NT2/D1 (cell line): ENCODE measurements at regions not wholly inside any gene's neighbourhood (a gene's known extent, or its start where the extent isn't known, plus 50 kb on each side); places are given as distances from the start of the nearest gene placed in this dataset.

Source experiments
- DNase-seq: peaks from one replicate; pipeline ENCODE4 v3.0.0-alpha.2; 2011; ENCODE audit warnings: low read depth, low spot score
- H3K27me3 ChIP-seq: 2 replicates; pipeline ENCODE4 v1.6.0; 2011; ENCODE audit warnings: mild to moderate bottlenecking; ENCODE audit not compliant: insufficient read length, insufficient read depth
- H3K36me3 ChIP-seq: 2 replicates; pipeline ENCODE4 v1.6.1; 2011; ENCODE audit warnings: mild to moderate bottlenecking, low read length, mixed read lengths; ENCODE audit not compliant: insufficient read depth, insufficient read length
- H3K4me1 ChIP-seq: 2 replicates; pipeline ENCODE4 v1.5.1; 2011; ENCODE audit not compliant: insufficient read depth, insufficient read length
- H3K4me3 ChIP-seq: 2 replicates; pipeline ENCODE4 v1.5.1; 2011; ENCODE audit warnings: low read depth; ENCODE audit not compliant: insufficient read length
- H3K9ac ChIP-seq: 2 replicates; pipeline ENCODE4 v1.6.0; 2011; ENCODE audit warnings: low read depth; ENCODE audit not compliant: insufficient read length
- H3K9me3 ChIP-seq: 2 replicates; pipeline ENCODE4 v1.5.1; 2011; ENCODE audit warnings: mild to moderate bottlenecking, low read length; ENCODE audit not compliant: insufficient read depth
- SUZ12 ChIP-seq: IDR thresholded peaks from 2 replicates; pipeline ENCODE4 v1.6.1; 2011; ENCODE audit not compliant: insufficient read length, insufficient read depth; ENCODE audit errors: extremely low read depth
- YY1 ChIP-seq: IDR thresholded peaks from 2 replicates; pipeline ENCODE4 v1.6.1; 2011; ENCODE audit not compliant: insufficient read length, insufficient read depth
- ZNF274 ChIP-seq: IDR thresholded peaks from 2 replicates; pipeline ENCODE4 v1.6.1; 2011; ENCODE audit warnings: mild to moderate bottlenecking, low read depth, low read length

DNA sequence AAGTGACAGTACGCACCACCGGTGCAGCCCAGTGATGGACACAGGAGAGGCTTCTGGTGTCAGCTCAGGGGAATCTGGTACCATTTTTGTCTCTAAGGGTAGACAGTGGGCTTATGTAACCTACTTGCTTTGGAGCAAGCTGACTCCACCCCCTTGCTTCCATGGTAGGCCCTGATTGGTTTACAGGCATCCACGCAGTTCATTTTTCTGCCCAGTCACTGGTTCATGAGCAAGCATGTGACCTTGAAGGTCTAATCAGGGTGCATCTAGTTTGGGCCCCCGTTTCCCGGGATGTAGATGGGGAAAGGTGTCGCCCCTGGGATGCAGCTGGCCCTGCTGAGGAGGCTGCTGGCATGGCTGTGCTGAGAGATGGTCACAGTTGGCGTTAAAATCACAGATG lies 244.8 kb upstream of the KCNG1 start:
- no peak overlapping the region for H3K9ac ChIP-seq
- H3K36me3 ChIP-seq = no peaks in the 10 kb centered on the region
- H3K4me3 ChIP-seq = no peak overlapping the region
- no peaks in the 10 kb centered on the region for H3K4me1 ChIP-seq
- no peaks in the 10 kb centered on the region for H3K27me3 ChIP-seq
- H3K9me3 ChIP-seq = peaks cover 38% of the 10 kb centered on the region
- TF ChIP-seq YY1 = no peak
- no peak for TF ChIP-seq ZNF274
- no peak for TF ChIP-seq SUZ12
- no peak for DNase-seq

DNA sequence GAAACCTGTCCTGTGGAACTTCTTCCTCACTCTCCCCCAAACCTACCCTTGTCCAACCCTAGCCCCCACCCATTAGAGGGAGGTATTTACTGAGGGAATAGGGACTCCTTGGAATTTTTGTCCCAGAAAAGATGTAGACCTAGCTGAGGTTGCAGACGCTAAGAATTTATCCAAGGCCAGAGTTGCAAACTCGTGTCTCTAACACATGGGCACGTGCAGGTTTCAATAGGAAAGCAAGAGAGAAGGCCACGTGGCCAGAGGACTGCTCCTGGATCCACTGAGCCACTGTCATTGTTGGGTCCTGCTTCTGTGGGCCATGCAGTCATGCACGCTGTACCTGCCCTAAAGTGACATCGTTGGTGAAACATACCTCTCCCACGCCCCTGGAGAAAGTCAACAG lies 243.4 kb upstream of the KCNG1 start:
- TF ChIP-seq YY1 (no peak), ZNF274 (no peak), SUZ12 (no peak)
- Histone ChIP-seq H3K4me3 (no peak overlapping the region), H3K4me1 (no peaks in the 10 kb centered on the region), H3K9me3 (peaks cover 31% of the 10 kb centered on the region), H3K9ac (no peak overlapping the region), H3K36me3 (no peaks in the 10 kb centered on the region), H3K27me3 (no peaks in the 10 kb centered on the region)
- DNase-seq = no peak

DNA sequence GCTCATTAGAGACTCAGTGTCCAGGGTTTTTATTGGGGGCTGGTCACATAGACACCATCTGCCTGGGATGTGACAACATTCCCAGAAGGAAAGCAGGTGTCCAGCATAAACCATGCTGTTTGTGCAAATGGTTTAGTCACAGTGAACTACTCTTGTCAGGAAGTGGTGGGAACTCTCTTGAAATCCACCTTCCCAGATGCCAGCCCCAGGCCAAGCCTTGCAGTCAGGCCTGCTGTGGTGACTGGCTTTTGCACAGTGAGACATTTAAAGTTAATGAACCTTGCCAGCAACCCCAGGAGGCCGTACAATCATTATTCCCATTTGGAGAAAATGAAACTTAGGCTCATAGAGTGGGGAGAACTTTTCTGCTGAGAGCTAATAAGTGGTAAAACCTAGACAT lies 242.5 kb upstream of the KCNG1 start:
- TF ChIP-seq ZNF274 (no peak), SUZ12 (no peak), YY1 (no peak)
- H3K4me1 ChIP-seq = no peaks in the 10 kb centered on the region
- no peak for DNase-seq

DNA sequence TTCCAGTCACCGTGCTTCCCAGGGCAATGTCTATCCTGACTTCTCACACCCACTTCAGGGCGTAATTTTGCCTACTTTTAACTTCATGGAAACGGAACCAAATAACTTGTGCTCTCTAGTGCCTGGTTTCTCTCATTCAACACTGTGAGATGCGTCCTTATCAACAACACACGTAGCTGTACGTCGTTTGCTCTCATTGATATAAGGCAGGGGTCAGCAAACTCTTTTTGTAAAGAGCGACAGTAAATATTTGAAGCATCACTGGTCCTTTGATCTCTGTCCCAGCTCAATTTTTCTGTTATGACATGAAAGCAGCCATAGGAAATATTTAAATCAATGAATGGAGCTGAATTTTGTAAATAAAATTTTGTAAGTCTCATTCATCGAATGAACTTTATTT lies 239.3 kb upstream of the KCNG1 start:
- no peaks in the 10 kb centered on the region for H3K27me3 ChIP-seq
- H3K4me1 ChIP-seq = no peaks in the 10 kb centered on the region
- no peak overlapping the region for H3K9ac ChIP-seq
- no peak for DNase-seq
- TF ChIP-seq SUZ12 (no peak), YY1 (no peak), ZNF274 (no peak)
- H3K4me3 ChIP-seq = no peak overlapping the region
- H3K9me3 ChIP-seq = peaks cover 28% of the 10 kb centered on the region
- no peaks in the 10 kb centered on the region for H3K36me3 ChIP-seq

More for the DNA sequence above, 242.5 kb upstream of the KCNG1 start:
- Histone ChIP-seq H3K27me3 (no peaks in the 10 kb centered on the region), H3K9me3 (peaks cover 31% of the 10 kb centered on the region), H3K4me3 (no peak overlapping the region), H3K36me3 (no peaks in the 10 kb centered on the region), H3K9ac (no peak overlapping the region)

DNA sequence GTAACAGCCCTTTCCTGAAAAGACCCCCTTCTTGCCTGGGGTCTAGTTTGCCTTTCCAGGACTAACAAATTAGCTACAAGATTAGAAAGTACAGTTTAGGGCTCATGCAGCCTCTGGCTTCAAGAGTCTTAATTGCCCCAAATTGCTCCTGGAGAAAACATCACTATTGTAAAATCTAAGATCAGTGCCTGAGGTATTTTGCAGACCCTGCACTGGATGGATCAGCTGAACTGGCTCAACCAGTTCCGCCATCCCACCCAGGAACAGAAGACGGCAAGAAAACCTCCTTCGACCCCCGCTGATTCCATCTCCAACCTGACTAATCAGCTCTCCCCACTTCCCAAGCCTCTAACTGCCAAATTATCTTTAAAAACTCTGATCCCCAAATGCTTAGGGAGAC lies 236.5 kb upstream of the KCNG1 start:
- no peak for DNase-seq
- no peak for TF ChIP-seq YY1
- no peak for TF ChIP-seq ZNF274
- no peak for TF ChIP-seq SUZ12
- Histone ChIP-seq H3K36me3 (no peaks in the 10 kb centered on the region), H3K4me3 (no peak overlapping the region), H3K4me1 (no peaks in the 10 kb centered on the region), H3K9me3 (peaks cover 7% of the 10 kb centered on the region; the same call in 1 of the 2 replicates), H3K9ac (no peak overlapping the region), H3K27me3 (no peaks in the 10 kb centered on the region)

DNA sequence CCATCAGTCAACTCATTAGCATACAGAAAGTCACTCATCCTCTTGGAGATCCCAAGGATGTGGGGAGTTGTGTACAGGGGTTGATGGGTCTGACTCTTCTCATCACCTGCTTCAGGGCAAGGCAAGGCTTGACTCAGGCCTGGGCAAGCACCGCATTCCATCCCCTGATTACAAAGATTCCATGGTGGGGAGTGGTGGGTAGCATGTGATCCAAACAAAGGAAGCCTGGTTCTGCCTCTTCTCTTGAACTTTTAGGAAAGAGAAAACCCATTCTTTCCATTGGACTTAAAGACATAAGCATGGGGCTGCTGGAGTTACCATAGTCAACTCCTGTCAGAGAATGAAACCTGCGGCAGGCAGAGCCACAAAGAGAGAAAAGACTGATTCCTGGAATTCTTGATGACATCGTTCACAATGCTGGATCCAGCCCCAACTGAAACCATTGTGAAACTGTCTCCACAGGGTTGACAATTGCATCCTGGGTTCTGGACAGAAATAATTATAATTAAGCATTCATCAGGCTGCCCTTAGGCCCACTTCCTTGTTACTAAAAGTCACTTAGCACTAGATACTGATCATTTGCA lies 235.8 kb upstream of the KCNG1 start:
- Histone ChIP-seq H3K27me3 (peaks cover 3% of the 10 kb centered on the region), H3K4me1 (no peaks in the 10 kb centered on the region), H3K36me3 (no peaks in the 10 kb centered on the region), H3K9me3 (0 out of 2 replicates have a peak, but pooled peaks cover 4% of the 10 kb centered on the region), H3K9ac (no peak overlapping the region), H3K4me3 (no peak overlapping the region)
- TF ChIP-seq YY1 (no peak), SUZ12 (no peak)
- no peak for DNase-seq

DNA sequence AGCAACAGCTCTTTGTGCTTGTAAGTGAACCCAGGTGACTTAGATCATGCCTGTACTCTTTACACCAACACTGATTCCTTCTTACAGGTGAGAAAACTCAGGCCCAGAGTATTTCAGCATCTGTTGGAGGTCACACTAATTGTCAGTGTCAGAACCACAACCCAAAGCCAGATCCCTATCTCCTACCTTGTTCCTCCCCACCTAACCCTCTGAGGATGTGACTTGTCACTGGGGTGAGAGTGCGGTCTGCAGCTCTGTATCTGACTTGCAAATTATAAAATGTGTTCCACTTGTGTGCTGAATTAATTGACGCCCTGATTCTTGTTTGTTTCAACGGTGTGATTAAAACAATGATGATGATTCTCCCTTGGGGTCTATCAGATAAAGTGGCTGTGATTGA lies 232.5 kb upstream of the KCNG1 start:
- Histone ChIP-seq H3K36me3 (no peaks in the 10 kb centered on the region), H3K4me1 (no peaks in the 10 kb centered on the region), H3K27me3 (peaks cover 3% of the 10 kb centered on the region), H3K9ac (no peak overlapping the region), H3K4me3 (no peak overlapping the region), H3K9me3 (0 out of 2 replicates have a peak, but pooled peaks cover 4% of the 10 kb centered on the region)
- DNase-seq = no peak
- no peak for TF ChIP-seq SUZ12
- TF ChIP-seq YY1 = no peak
- TF ChIP-seq ZNF274 = no peak

DNA sequence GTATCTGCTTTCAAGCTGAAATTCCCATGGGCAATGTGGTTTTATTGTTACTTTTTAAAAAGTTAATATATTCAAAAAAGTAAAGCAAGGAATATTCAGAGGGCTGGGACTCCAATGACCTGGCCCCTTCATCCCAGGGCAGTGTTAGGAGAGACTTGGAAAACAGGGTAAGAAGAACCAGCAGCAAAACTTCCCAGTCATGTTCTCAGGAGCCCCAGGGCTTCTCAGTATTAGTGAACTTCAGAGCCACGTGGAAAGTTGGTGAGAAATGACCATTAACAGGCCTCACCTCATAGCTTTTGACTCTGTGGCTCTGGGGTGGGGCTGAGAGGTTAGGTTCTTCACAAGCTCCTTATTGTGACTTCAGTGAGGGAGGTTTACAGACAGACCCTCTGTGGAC lies 230.4 kb upstream of the KCNG1 start:
- Histone ChIP-seq H3K4me3 (no peak overlapping the region), H3K4me1 (peaks cover 2% of the 10 kb centered on the region), H3K9me3 (0 out of 2 replicates have a peak, but pooled peaks cover under 1% of the 10 kb centered on the region), H3K36me3 (no peaks in the 10 kb centered on the region), H3K27me3 (peaks cover 3% of the 10 kb centered on the region), H3K9ac (no peak overlapping the region)
- DNase-seq = no peak
- TF ChIP-seq YY1 = no peak
- no peak for TF ChIP-seq SUZ12
- no peak for TF ChIP-seq ZNF274
